Fibroblast of skin of abdomen (primary cell): ENCODE measurements at regions not wholly inside any gene's neighbourhood (a gene's known extent, or its start where the extent isn't known, plus 50 kb on each side); places are given as distances from the start of the nearest gene placed in this dataset.
A peak's percentile ranks its signal among the peaks of the same experiment; 100 is the strongest.
"Not testable (repeated sequence)": the region's sequence is repeated elsewhere in the genome, so short reads cannot be mapped to it uniquely, and the experiment has no call there.

ENCODE experiments used
- DNase-seq: peaks from one replicate; pipeline ENCODE4 v3.0.0-alpha.2; 2013

DNA sequence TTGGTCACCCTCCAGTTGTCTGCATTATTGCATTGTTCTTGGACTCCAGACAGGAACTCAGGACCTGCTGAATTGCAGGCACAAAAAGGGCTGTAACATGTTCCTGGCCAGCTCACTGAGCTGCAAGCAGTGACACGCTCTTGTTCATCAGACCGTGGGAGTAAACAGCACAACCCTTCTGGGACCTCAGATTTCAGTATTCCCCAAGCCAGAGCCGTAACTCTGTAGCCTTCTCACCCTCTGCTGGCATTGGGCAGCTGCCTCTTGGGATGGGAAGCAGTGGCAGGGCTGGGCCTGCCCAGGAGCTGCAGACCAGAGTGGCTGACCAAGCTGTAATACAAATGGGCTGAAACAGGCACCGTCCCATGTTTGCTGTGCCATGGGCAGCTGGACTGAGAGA lies 607.1 kb upstream of the BCHE start:
- DNase-seq = no peak

DNA sequence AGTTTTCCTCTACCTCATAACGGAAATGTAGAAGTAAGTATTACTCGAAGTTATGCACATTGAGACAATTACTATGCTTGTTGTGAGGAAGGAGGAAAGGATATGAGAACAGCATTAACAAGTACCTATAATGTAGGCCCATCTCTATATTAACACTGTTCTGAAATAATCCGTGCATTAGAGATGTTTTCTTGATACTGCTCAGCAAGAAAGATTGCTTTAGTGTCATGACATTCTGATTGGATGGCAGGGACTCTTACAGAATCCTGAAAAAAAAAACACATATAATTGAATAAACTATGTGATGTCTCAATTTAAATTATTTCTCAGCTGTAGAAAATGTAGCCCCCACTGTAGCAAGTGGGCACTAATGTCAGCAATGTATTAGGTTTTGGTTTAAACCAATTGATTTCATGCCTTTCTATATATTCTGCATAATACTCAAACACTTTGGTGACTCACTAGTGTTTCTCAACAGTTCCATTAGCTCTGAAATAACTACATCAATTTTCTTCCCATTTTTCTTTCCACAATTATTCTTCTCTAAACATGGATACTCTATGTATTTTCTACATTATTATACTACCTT lies 598.3 kb upstream of the BCHE start:
- DNase-seq = no peak

DNA sequence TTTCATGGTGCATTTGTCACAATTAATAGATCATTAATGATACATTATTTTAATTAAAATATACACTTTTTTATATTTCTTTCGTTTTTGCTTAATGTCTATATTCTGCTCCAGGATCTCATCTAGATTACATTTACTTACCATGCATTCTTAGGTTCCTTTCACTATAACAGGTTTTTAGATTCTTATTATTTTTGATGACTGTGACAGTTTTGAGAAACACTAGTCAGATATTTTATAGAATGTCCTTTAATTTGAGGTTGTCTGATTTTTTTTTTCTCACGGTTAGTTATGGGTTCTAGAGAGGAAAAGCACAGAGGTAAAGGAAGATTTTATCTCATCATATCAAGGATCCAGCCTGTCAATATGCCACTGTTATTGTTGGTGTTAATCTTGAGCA lies 595.8 kb upstream of the BCHE start:
- no peak for DNase-seq

DNA sequence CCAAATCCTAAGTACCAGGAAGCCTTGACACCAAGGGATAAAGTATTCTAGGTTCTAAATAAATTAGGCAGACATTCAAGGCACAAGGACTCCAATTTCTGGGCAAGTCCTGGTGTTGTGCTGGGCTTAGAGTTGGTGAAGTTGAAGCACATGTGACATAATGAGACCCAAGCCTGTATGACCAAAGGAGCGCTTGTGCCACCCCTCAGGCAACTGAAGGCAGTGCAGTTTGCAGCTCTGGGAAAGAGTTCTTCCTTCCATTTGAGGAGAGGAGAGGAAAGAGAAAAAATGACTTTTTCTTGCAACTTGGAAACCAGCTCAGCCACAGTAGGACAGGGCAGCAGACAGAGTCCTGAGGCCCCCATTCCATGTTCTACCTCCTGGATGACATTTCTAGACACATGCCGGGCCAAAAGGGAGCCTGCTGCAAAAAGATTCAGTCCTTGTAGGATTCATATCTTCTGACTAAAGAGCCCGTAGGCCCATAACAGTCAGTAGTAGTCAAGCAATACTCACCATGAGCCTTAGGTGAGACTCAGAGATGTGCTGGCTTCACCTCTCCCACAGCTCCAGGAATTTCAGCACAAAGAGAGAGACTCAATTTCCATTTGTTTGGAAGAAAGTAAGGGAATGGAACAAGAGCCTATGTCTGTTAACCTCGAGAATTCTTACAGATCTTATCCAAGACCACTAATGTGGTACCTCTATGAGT lies 588.8 kb upstream of the BCHE start:
- DNase-seq = no peak

DNA sequence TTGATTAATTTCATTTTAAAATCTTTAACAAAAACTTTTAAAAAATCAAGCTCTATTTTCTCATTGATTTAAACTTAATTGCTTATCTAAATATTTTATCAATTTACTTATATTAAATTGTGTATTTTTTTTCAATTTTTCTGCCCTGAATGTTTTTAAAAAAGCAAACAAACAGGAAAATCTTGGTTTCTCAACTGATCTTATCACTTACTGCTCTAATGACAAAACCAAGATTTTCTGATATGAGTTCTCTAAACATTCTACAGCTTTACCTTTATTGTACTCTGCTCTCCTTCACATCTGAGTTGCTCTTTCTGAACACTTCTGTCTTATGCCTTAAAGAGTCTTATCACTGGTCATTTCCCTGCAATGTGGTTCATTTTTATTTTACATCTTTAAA lies 587.8 kb upstream of the BCHE start:
- DNase-seq = no peak

DNA sequence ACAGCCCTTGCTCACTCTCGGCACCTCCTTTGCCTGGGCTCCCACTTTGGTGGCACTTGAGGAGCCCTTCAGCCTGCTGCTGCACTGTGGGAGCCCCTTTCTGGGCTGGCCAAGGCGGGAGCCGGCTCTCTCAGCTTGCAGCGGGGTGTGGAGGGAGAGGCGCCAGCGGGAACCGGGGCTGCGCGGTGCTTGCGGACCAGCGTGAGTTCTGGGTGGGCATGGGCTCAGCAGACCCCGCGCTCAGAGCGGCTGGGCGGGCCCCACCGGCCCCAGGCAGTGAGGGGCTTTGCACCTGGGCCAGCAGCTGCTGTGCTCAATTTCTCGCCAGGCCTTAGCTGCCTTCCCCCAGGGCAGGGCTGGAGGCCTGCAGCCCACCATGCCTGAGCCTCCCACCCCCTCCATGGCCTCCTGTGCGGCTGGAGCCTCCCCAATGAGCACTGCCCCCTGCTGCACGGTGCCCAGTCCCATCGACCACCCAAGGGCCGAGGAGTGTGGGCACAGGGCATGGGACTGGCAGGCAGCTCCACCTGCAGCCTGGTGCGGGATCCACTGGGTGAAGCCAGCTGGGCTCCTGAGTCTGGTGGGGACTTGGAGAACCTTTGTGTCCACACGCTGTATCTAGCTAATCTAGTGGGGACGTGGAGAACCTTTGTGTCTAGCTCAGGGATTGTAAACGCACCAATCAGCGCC lies 586.7 kb upstream of the BCHE start:
- not testable (repeated sequence) for DNase-seq

DNA sequence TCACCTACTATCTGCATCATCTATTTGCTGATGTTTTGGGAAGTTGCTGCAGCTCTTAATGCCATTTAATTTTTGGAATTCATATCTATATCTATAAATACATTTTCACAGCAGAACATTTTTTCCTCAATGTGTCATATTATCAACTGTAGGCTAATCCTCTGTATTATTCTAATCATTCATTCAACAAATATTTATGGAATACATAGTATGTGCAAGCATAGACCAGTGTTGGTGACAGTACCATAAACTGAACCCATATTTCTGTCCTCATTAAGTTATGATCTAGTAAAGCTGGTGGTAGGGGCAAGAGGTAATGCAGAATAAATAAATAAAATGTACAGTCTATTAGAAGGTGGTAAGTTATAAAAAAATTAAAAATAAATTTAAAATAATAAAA lies 585.3 kb upstream of the BCHE start:
- no peak for DNase-seq

DNA sequence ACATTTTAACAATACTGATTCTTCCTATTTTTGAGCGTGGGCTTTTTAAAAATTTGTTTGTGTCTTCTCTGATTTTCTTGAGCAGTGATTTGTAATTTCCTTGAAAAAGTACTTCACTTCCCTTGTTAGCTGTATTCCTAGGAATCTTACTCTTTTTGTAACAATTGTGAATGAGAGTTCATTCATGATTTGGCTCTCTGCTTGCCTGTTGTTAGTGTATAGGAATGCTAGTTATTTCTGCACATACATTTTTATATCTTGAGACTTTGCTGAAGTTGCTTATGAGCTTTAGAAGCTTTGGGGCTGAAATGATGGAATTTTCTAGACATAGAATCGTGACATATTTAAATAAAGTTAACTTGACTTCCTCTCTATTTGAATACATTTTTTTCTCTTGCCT lies 582.8 kb upstream of the BCHE start:
- DNase-seq = no peak

DNA sequence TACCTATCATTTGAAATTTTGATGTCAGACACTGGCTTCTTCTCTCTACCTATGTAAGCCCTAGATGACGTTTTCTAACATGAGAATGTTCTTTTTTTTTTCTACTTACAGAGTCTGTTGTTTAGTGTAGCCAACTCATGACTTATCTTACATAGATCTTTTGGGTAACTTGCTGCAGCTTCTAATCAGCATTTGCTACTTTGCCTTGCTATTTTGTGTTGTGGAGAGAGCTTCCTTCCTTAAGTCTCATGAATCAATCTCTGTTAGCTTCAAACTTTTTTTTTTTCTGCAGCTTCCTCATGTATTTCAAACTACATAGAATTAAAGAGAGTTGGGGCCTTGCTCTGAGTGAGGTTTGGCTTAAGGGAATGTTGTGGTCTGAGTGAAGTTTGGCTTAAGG lies 568.7 kb upstream of the BCHE start:
- no peak for DNase-seq

DNA sequence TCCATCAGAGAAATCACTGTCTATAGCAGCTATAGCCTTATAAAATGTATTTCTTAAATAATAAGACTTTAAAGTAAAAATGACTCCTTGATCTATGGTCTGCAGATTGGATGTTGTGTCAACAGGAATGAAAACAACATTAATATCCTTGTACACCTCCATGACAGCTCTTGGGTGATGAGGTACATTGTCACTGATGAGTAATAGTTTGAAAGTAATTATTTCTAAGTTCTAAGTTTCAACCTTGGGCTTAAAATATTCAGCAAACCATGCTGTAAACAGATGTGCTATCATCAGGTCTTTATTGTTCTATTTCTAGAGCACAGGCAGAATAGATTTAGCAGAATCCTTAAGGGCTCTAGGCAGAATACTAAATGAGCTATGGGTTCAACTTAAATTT lies 568.2 kb upstream of the BCHE start:
- no peak for DNase-seq

DNA sequence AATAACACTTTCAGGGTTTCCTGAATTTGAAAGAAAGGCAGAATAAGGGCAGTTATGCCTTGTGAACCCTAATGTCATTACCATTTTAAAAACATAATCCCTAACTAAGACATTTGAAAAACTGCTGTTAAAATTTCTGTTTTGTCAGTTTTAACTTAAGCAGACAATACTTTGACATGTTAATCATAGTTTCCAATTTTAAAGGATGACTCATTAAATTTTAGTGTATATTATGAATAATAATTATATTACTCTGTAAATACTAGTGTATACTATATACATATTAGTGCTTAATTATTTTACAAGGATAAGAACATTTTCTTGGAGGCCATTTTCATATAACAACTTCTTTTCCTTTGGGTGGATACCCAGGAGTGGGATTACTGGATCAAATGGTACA lies 553.1 kb upstream of the BCHE start:
- no peak for DNase-seq

DNA sequence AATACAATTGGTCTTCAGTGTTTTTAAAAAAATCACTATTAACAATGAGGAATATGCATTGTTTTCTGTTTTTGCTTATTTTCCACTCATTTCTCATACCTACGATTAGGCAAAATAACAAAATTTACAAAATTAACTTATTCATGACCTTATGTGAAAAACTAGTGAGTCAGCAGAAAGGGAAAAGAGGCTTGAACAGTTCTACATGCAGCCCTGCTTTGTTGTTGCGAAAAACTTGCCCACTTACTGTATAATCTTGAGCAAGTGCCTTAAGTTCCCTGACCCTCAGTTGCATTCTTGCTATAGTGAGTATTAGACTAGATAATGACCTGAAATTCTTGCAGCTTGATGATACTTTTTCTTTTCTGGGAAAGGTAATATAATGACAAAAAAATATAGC lies 551.1 kb upstream of the BCHE start:
- no peak for DNase-seq

DNA sequence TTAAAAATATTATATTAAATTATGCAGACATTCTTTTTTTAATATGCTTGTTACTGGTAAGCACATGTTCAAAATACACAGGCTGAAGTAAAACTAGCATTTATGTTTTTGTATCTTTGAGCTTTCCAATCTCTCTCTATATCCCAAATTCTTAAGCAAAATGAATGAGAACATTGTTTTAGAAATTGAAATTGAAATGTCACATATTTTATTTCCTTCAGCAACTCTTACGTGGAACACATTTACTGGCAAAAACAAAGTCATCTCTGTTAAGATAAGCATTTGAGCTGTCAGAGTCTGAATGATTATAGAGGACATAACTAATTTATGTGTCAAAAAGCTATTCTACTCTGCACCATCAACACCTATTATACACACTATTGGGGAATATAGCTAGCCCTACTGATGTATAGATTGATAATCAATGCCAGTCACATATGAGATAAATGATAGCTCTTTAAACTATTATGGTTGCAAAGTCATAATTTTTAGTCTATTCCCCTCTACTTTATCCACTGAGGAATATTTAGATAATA lies 535.4 kb upstream of the BCHE start:
- no peak for DNase-seq

DNA sequence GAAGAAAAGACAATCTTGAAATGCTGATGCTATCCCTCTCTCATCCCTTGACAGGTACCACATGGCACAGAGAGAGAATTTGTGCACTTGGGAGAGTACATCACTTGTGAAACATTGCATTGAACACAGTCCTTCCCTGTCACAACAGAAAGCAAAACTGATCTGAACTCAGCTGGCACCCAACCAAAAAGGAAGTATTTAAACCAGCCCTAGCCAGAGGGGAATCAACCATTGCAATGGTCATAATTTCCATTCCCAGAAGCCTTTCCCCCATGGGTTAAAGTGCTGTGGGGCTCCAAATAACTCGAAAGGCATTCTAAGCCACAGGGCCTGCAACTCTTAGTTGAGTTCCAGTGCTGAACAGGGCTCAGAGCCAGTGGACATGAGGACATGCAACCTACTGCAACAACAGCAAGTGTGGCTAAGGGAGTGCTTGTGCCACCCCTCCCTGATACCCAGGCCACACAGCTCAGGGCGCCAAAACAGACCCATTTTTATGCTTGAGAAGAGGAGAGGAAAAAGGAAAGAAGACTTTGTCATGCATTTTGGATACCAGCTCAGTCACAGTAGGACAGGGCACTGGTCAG lies 530.8 kb upstream of the BCHE start:
- DNase-seq = no peak

DNA sequence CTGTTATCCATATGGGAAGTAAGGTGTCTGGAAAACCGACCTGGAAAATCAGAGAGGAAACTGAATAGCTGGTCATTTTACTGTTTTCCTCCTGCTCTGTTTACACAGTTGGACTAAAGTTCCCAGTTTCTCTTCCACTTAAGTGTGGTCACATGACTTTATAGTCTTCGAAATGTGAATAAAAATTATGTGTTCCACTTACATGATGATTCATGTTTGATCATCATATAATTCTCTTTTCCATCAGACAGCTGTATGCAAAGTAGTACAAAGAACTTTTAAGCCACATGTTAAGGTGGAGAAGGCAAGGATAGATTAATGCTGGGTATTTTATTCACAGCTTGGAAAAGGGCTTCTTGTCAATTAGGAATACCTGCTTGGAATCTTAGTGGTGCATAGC lies 525.5 kb upstream of the BCHE start:
- DNase-seq = no peak

DNA sequence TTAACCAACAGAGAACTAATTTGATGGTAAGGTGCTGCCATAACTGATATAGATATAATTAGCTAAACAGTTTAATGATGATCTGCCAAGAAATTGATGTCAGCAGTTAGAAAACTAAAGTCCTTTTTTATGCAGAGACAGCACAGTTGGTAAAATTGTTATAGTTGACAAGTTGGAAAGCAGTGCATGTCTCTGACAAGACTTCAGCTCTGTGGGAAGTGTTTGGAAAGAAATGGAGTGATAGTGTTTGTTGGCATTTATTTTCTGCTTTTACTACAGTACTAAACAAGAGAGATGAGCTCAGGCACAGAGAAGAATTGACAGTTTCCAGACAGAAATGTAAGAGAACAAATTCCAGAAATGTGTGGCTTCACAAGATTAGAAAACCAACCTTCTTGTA lies 523.5 kb upstream of the BCHE start:
- DNase-seq = no peak

DNA sequence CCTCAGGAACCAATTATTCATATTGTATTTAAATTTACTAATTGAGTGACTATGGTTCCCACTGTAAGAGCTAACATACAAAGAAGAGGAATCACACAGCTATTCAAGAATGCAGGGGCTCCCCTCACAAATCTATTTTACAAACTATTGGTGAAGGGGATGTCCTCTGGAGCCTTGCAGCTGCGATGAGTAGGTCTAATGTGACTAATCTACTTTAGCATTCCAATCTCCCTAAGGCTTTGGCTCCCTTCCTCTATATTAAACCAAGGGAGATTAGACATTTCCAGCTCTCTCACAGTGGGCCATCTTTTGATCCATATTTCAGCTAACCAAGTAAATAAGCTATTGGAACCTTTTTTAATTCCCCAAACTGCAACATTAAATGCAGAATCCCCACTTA lies 514.2 kb upstream of the BCHE start:
- DNase-seq = peak; percentile 3

DNA sequence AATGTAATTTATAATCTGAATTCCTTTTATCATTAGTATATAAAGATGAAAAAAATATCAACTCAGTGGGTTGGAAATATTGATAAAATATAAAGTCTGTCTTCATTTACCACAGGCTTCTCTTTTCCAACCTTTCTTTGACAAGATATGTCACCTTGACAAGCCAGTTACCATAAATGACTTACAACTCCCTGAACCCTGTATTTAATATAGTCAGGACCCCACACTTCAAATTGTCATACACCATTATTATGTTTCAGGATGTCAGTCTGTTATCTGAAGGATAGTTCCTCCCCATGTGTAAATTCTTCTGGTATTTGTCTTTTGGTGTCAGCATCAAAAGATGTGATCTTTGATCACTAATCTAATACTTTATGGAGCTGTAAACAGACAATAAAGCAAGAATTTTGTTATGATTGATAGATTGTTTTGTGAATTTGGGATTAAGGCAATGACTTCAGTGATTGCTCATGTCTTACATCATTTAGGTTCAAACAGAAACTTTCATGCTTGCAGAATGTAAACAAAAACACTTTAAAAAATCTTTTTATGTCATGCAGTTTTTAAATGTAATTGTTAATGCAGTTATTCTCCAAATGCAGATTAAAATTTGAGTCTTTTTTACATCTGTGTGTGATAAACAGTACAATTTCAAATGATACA lies 503.5 kb upstream of the BCHE start:
- no peak for DNase-seq

DNA sequence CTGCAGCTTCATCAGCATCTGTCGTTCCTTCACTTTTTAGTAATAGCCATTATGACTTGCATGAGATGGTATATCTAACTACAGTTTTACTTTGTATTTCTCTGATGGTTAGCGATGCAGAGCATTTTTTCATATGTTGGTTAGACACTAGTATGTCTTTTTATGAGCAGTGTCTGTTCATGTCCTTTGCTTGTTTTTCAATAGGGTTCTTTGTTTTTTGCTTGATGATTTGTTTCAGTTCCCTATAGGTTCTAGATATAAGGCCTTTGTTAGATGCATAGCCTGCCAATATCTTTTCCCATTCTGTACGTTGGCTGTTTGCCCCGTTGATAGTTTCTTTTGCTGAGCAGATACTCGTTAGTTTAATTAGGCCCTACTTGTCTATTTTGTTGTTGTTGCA lies 487.2 kb upstream of the BCHE start:
- no peak for DNase-seq

DNA sequence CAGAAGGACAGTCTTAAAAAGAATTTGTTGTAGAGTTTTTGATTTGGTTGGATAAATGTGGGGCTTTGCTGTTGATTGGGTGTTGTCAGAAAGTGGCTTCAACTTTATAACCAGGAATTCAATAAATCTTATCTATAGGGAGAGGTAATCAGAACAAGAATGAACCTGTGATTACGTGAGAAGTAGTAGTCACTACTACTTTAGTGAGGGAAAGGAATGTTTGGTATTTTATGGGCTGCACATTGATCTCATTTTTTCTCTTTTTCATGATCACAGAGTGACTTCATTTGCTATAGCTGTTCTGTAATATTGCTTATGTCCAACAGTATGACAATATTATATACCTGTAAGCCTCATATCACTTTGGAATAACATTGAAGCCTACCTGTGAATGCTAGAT lies 485.2 kb upstream of the BCHE start:
- DNase-seq = no peak

DNA sequence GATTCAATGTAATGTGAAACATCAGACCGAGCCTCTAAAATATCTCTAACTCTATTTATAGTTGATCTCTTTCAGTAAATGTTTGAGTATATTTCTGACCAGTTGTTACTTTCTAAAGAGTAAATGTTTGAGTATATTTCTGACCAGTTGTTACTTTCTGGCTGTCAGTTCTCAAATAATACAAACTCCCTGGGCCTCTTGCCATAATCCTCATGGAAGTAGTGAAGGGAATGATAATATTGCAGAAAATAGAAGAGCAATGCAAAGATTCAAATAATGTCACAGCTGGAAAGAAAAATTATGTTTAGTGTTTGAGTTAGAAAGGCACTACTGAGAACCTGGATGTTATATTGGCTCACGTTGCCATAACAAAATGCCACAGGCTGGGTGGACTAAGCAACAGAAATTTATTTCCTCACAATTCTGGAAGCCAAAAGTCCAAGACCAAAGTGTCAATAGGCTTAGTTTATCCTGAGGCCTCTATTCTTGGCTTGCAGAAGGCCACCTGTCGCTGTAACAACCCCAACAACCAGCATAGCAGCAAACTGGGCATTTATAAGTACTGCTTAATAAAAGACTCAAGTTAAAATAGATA lies 470.6 kb upstream of the BCHE start:
- DNase-seq = no peak

DNA sequence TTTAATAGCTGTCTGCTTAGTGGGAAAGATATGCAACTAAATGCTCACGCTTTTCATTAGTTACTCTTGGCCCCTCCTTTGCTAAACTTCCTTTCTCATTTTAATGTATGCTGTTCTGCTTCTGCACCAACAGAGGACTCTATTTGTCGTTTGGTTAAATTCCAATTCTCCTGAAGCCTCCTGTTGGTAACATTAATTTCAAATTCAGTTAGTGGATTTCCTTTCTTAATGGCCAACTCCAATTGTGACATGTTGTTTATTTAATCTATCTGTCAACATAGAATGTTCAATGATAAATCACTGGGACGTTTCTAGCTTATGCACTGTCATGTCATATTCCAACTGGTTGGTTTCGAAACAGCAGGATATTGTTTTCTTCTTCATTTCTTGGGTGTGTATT lies 467.4 kb upstream of the BCHE start:
- DNase-seq = no peak

DNA sequence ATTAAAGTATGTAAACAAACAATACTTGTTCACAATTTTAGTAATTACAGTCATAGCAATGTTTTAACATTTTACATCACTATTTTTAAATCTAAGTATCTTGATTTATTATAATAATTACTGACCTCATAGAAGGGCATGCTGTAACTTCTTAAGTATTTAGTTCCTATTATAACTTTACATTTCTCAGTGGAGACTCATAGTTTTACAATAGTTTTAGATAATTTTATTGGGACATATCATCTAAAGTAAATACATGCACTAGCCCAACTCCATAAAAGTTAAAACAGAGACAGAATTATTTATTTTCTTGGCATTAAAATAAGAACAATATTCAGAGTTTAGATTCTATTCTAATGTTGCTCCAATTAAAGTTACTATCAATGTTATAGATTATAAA lies 466.5 kb upstream of the BCHE start:
- DNase-seq = no peak
